Neural progenitor cell (in vitro differentiated cells): ENCODE measurements at regions not wholly inside any gene's neighbourhood (a gene's known extent, or its start where the extent isn't known, plus 50 kb on each side); places are given as distances from the start of the nearest gene placed in this dataset.

Experiments
- CTCF ChIP-seq: fragments of 200-600 bp; sonication (generic); IDR thresholded peaks from 2 replicates; pipeline ENCODE4 v1.5.1; 2017; ENCODE audit warnings: antibody characterized with exemption, mild to moderate bottlenecking
- EZH2 ChIP-seq: fragments of 200-600 bp; sonication (generic); IDR thresholded peaks from 2 replicates; pipeline ENCODE4 v1.6.1; 2017; ENCODE audit warnings: antibody characterized with exemption, mild to moderate bottlenecking, moderate library complexity

DNA sequence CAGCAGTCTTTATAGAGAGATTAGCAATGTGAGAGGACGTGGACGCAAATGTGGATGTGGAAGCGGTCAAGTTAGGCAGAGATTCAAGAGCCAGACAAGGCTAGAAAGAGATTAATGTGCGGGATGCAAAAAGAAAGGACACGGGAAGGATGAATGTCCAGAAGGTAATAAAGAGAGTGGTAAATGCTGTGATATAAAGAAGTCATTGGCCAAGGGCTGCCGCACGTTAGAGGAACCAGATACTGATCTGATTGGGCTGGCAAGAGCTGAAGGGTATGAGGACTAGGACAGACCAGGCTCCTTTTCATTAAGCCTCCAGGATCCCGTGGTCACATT, 59.5 kb downstream of the DHRS2 start:
- TF ChIP-seq CTCF, result no peak
- no peak for TF ChIP-seq EZH2
